Pancreas (tissue), 10 donors: ENCODE measurements at regions not wholly inside any gene's neighbourhood (a gene's known extent, or its start where the extent isn't known, plus 50 kb on each side); places are given as distances from the start of the nearest gene placed in this dataset.

ENCODE experiments used
- ATAC-seq, 4 donors: fragments of 200-7000 bp; cut with Tn5 transposase; one replicate each; pipeline versions ENCODE4 v1.8.0 to v1.9.1; 2020; ENCODE audit warnings: mild to moderate bottlenecking in 4 of 4, moderate library complexity in 4 of 4
- DNase-seq, 6 donors: peaks; one replicate each; pipeline ENCODE4 v3.0.0-alpha.2; 2020
- FAIRE-seq: peaks from 2 replicates; lab custom pipeline; 2012; peaks lifted over from hg19 to GRCh38; lab: Jason Lieb, UNC
- H3K27ac ChIP-seq, 4 donors: fragments of 200-600 bp; sonication (generic); 1 replicate in 3 of 4; 2 replicates in 1 of 4; pipeline versions ENCODE4 v1.5.0 to v1.8.0; 2020
- H3K27me3 ChIP-seq, 4 donors: fragments of 200-600 bp; one replicate each; pipeline ENCODE4 v1.8.0; 2021
- H3K36me3 ChIP-seq, 3 donors: fragments of 200-600 bp; sonication (generic) in 1 of 3; one replicate each; pipeline versions ENCODE4 v1.5.0 to v1.8.0; 2020 to 2021
- H3K4me1 ChIP-seq, 3 donors: fragments of 200-600 bp; one replicate each; pipeline ENCODE4 v1.8.0; 2021
- H3K4me3 ChIP-seq, 4 donors: fragments of 200-600 bp; sonication (generic) in 2 of 4; one replicate each; pipeline versions ENCODE4 v1.5.0 to v1.8.0; 2020 to 2021
- H3K9me3 ChIP-seq, 4 donors: fragments of 200-600 bp; one replicate each; pipeline ENCODE4 v1.8.0; 2021
- whole genome bisulfite sequencing, 2 donors: extraction: QIAGEN DNeasy Blood & Tissue Kit; methylation state at CpG; one replicate each; pipeline ENCODE4 v1.1.7; 2013; 5-methylcytosine and 5-hydroxymethylcytosine counted together
- intact Hi-C, 3 donors: fragments of 100-400 bp; cut with DNase I; formaldehyde crosslinking; loops; one replicate each; pipeline versions ENCODE4 v1.11.1 to v1.14.2; 2022
- TF ChIP-seq, protein P1 (sequence below), 4 donors: fragments of 200-600 bp; sonication (generic) in 3 of 4; IDR thresholded peaks; one replicate each; pipeline versions ENCODE4 v1.5.0 to v1.8.0; 2021; ENCODE audit warnings: antibody characterized with exemption in 4 of 4
- donor health status: healthy with polysubstance abuse.
- donor health status: DM: no; HTN: no; CAD: no; lungs with moderate emphysema.
- donor health status: DM: no; HTN: no; CAD: no.
- donor health status: control.
- donor health status: control.
- donor health status: Bipolar disorder and iron deficiency.
- donor health status: DM: yes; HTN: yes; CAD: no.
- donor health status: DM: no; HTN: no; CAD: no.
- donor health status: DM: no; HTN: no; CAD: no.
- donor health status: DM: yes; HTN: yes; CAD: no.

DNA sequence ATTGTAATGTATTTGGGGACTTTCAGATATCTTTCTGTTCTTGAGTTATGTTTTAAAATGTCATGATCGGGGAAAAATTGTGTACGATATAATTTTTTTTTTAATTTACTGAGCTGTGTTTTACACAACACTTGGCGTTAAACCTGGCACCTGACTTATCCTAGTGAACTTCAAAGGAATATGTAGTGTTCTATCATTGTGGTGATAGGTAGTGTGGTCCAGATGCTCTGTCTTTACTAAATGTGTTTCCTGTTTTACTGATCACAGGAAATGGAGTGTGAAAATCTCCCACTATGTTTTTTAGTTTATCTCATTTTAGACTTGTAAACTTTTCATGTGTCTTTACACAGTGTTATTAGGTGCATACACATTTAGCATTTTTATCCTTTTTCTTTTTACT, 98.0 kb downstream of the SLC5A7 start:
- TF ChIP-seq, protein P1, sequence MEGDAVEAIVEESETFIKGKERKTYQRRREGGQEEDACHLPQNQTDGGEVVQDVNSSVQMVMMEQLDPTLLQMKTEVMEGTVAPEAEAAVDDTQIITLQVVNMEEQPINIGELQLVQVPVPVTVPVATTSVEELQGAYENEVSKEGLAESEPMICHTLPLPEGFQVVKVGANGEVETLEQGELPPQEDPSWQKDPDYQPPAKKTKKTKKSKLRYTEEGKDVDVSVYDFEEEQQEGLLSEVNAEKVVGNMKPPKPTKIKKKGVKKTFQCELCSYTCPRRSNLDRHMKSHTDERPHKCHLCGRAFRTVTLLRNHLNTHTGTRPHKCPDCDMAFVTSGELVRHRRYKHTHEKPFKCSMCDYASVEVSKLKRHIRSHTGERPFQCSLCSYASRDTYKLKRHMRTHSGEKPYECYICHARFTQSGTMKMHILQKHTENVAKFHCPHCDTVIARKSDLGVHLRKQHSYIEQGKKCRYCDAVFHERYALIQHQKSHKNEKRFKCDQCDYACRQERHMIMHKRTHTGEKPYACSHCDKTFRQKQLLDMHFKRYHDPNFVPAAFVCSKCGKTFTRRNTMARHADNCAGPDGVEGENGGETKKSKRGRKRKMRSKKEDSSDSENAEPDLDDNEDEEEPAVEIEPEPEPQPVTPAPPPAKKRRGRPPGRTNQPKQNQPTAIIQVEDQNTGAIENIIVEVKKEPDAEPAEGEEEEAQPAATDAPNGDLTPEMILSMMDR (IDR thresholded peaks at IDR 0.05), result no peak
- no peak overlapping the region for H3K27ac ChIP-seq
- no peak overlapping the region for H3K4me3 ChIP-seq
- H3K36me3 ChIP-seq, result no peaks in the 10 kb centered on the region
- no peak for FAIRE-seq
- no peak for ATAC-seq
- no peak for DNase-seq
- no peaks in the 10 kb centered on the region for H3K9me3 ChIP-seq
- H3K4me1 ChIP-seq, result no peaks in the 10 kb centered on the region
- intact Hi-C loops, result no loop called here
- H3K27me3 ChIP-seq, result no peaks in the 10 kb centered on the region
- WGBS, 2 donors, result 73 to 80% methylated on average over 3 of the region's 3 CpGs

DNA sequence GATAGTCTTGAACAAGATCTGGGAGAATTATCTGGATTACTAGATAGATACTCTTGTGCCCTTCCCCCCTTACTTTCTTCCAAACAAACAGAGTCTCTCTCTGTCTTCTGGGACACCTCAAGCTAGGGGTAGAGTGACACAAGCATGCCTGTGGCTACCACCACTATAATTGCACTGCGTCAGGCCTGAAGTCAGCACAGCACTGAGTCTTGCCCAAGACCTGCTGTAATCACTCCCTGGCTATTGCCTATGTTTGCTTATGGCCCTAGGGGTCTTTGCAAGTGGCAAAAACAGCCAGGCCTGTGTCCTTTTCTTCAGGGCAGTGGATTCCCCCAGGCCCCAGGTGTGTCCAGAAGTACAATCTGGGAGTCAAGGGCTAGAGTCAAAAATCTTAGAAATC, 106.6 kb downstream of the SLC5A7 start:
- intact Hi-C loops, result no loop called here
- Histone ChIP-seq H3K36me3 (no peaks in the 10 kb centered on the region), H3K27ac (no peak overlapping the region), H3K4me3 (no peak overlapping the region), H3K4me1 (no peaks in the 10 kb centered on the region), H3K27me3 (peaks cover 0 to 4% (median 0%) of the 10 kb centered on the region in 4 donors), H3K9me3 (no peaks in the 10 kb centered on the region)
- WGBS, 2 donors, result 77 to 80% methylated on average over 1 of the region's 1 CpG
- ATAC-seq (no peak), FAIRE-seq (no peak), DNase-seq (no peak)
- TF ChIP-seq, protein P1 (IDR thresholded peaks at IDR 0.05), result no peak

DNA sequence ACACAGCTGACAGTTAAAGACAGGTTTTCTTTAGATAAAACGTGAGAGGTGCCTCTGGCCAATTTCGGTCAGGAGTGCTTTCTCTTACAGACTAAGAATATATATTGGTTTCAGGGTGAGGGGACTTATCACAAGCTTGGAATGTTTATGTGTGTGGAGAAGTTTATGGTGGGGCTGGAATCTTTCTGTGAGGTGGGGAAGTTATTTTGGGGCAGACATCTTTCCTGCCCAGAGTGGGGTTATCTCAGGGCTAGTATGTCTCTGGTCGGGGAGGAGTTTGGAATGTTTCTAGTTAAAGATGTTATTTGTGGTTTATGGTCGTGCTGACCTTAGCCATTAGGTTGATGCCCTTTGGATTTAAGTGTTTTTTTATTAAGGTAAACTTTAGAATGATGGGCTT, 115.2 kb downstream of the SLC5A7 start:
- no peak for DNase-seq
- H3K9me3 ChIP-seq, result no peaks in the 10 kb centered on the region
- H3K36me3 ChIP-seq, result no peaks in the 10 kb centered on the region
- TF ChIP-seq, protein P1 (IDR thresholded peaks at IDR 0.05), result no peak
- ATAC-seq, result no peak
- H3K4me1 ChIP-seq, result no peaks in the 10 kb centered on the region
- peaks cover 0 to 4% (median 0%) of the 10 kb centered on the region in 4 donors for H3K27me3 ChIP-seq
- FAIRE-seq, result no peak
- no peak overlapping the region for H3K4me3 ChIP-seq
- whole genome bisulfite sequencing, 2 donors, result 39 to 40% methylated on average over 4 of the region's 4 CpGs
- no peak overlapping the region for H3K27ac ChIP-seq
- intact Hi-C loops, result no loop called here

DNA sequence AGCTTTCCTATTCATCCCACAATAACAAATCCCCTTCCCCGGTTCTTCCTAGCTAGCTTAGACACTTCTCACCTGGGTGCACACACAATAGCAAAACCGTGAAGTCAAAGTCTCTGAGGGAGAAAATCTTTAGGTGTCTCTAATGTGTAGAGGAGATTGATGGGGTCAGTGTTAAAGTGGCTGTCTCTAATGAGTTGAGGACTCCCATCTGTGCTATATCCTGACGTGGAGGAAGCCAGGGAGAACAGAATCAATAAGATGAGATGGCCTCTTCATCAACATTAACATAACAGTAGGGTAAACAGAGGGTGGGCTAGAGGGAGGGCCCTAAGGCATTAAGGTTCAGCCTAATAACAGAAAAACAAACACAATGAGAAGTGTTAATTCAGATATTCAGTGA, 120.4 kb downstream of the SLC5A7 start:
- Histone ChIP-seq H3K36me3 (no peaks in the 10 kb centered on the region), H3K27me3 (no peaks in the 10 kb centered on the region), H3K4me1 (no peaks in the 10 kb centered on the region), H3K27ac (no peak overlapping the region), H3K4me3 (no peak overlapping the region), H3K9me3 (no peaks in the 10 kb centered on the region)
- DNase-seq (no peak), FAIRE-seq (no peak), ATAC-seq (no peak)
- 19 to 23% methylated on average over 3 of the region's 3 CpGs for WGBS, 2 donors
- intact Hi-C loops, result no loop called here
- TF ChIP-seq, protein P1 (IDR thresholded peaks at IDR 0.05), result no peak

DNA sequence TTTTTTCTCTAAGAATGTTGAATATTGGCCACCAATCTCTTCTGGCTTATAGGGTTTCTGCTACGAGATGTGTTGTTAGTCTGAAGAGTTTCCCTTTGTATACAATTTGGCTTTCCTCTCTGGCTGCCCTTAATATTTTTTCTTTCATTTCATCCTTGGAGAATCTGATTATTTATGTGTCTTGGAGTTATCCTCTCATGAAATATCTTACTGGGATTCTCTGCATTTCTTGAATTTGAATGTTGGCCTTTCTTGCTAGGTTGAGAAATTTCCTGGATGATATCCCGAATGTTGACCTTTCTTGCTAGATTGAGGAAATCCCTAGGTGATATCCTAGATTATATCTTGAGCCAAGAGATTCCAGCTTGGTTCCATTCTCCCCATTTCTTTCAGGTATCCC, 125.6 kb downstream of the SLC5A7 start:
- no peak overlapping the region for H3K27ac ChIP-seq
- TF ChIP-seq, protein P1 (IDR thresholded peaks at IDR 0.05), result no peak
- no peak overlapping the region for H3K4me3 ChIP-seq
- ATAC-seq (no peak), FAIRE-seq (no peak), DNase-seq (no peak)
- WGBS, 2 donors, result 48 to 59% methylated on average over 2 of the region's 2 CpGs
- no peaks in the 10 kb centered on the region for H3K9me3 ChIP-seq
- intact Hi-C loops, result no loop called here
- H3K36me3 ChIP-seq, result no peaks in the 10 kb centered on the region
- H3K4me1 ChIP-seq, result no peaks in the 10 kb centered on the region
- H3K27me3 ChIP-seq, result no peaks in the 10 kb centered on the region
